Panc1 (cell line): ENCODE measurements at regions not wholly inside any gene's neighbourhood (a gene's known extent, or its start where the extent isn't known, plus 50 kb on each side); places are given as distances from the start of the nearest gene placed in this dataset.

Experiments
- ATAC-seq: fragments of 200-7000 bp; cut with Tn5 transposase; 2 replicates; pipeline ENCODE4 v1.9.1; 2020; ENCODE audit warnings: mild to moderate bottlenecking, moderate library complexity
- BruUV-seq: library from RNA; stranded (reverse); fragments of 400-500 nt; replicated peaks from 2 replicates; lab custom pipeline; 2021; lab: Mats Ljungman, UMichigan
- CTCF ChIA-PET: fragments of 300-600 bp; sonication (Branson Sonifier 250); formaldehyde crosslinking; loops from one replicate; lab custom pipeline; 2022; ENCODE audit warnings: antibody characterized with exemption; lab: Charles Lee
- POLR2A ChIA-PET: fragments of 300-600 bp; sonication (Branson Sonifier 250); formaldehyde crosslinking; loops from one replicate; lab custom pipeline; 2022; ENCODE audit warnings: antibody characterized with exemption; lab: Charles Lee
- DNase-seq: peaks from one replicate; pipeline ENCODE4 v3.0.0-alpha.2; 2010; ENCODE audit warnings: low read depth, low spot score
- H3K27ac ChIP-seq: 2 replicates; pipeline ENCODE4 v1.5.1; 2011; ENCODE audit warnings: mild to moderate bottlenecking, low read length, inconsistent platforms
- H3K27me3 ChIP-seq: fragments of 200-500 bp; sonication (Bioruptor generic); 2 replicates; pipeline ENCODE4 v1.6.0; 2014; ENCODE audit warnings: low read length, inconsistent platforms; ENCODE audit not compliant: control insufficient read depth, insufficient read depth
- H3K36me3 ChIP-seq: fragments of 200-500 bp; sonication (Bioruptor generic); 2 replicates; pipeline ENCODE4 v1.5.1; 2014; ENCODE audit warnings: inconsistent platforms, mild to moderate bottlenecking, low read length, moderate library complexity; ENCODE audit not compliant: control insufficient read depth, insufficient read depth
- H3K4me1 ChIP-seq: 2 replicates; pipeline ENCODE4 v1.5.1; 2011; ENCODE audit warnings: inconsistent platforms, mild to moderate bottlenecking, low read length, moderate library complexity; ENCODE audit not compliant: control insufficient read depth, insufficient read depth
- H3K4me3 ChIP-seq, 2 experiments: 2 replicates each; pipeline ENCODE4 v1.5.1; 2011 to 2012; ENCODE audit warnings: low read depth in 2 of 2, low read length in 2 of 2, mild to moderate bottlenecking in 2 of 2, inconsistent platforms in 1 of 2, moderate library complexity in 1 of 2
- H3K9me3 ChIP-seq: fragments of 200-500 bp; sonication (Bioruptor generic); 2 replicates; pipeline ENCODE4 v1.5.1; 2014; ENCODE audit warnings: low read depth, mild to moderate bottlenecking, inconsistent platforms, low read length, moderate library complexity; ENCODE audit not compliant: control insufficient read depth, insufficient read depth
- CTCF ChIP-seq: fragments of 450-650 bp; IDR thresholded peaks from 2 replicates; pipeline ENCODE4 v1.5.1; 2017; ENCODE audit warnings: mild to moderate bottlenecking
- POLR2AphosphoS5 ChIP-seq: IDR thresholded peaks from 2 replicates; pipeline ENCODE4 v1.6.1; 2012; ENCODE audit warnings: mild to moderate bottlenecking, low read depth, low read length, moderate library complexity
- REST ChIP-seq, 2 experiments: IDR thresholded peaks; 2 replicates each; pipeline ENCODE4 v1.6.1; 2011 to 2012; ENCODE audit warnings: low read depth in 2 of 2, control low read depth in 1 of 2, low read length in 1 of 2, mild to moderate bottlenecking in 1 of 2, moderate library complexity in 1 of 2; ENCODE audit not compliant: insufficient read depth in 1 of 2
- SIN3A ChIP-seq: IDR thresholded peaks from 2 replicates; pipeline ENCODE4 v1.6.1; 2012; ENCODE audit warnings: low read depth, mild to moderate bottlenecking, low read length, moderate library complexity, borderline replicate concordance; ENCODE audit not compliant: insufficient read depth
- TCF7L2 ChIP-seq: IDR thresholded peaks from 2 replicates; pipeline ENCODE4 v1.6.1; 2011; ENCODE audit warnings: mild to moderate bottlenecking, low read depth, low read length, inconsistent platforms
- in situ Hi-C: cut with HindIII; loops from 2 replicates; pipeline ENCODE4 v1.10.0; 2016; ENCODE audit warnings: low sequenced_read_pairs, low pct_unique_long_range_greater_than_20kb
- intact Hi-C: fragments of 100-400 bp; cut with micrococcal nuclease; formaldehyde crosslinking; loops from one replicate; pipeline ENCODE4 v1.10.0; 2022; ENCODE audit not compliant: unreplicated experiment

- Histone ChIP-seq H3K4me3 (no peak overlapping the region), H3K9me3 (no peaks in the 10 kb centered on the region), H3K4me1 (no peaks in the 10 kb centered on the region), H3K36me3 (no peaks in the 10 kb centered on the region), H3K27ac (no peak overlapping the region), H3K27me3 (no peaks in the 10 kb centered on the region)
- no peak for TF ChIP-seq REST (IDR thresholded peaks at IDR 0.05; ENCODE audit: insufficient read depth in 1 of 2, low read depth in 2 of 2, low read length in 1 of 2)
- TF ChIP-seq TCF7L2: no peak
- no peak for TF ChIP-seq POLR2AphosphoS5
- TF ChIP-seq CTCF: no peak
- TF ChIP-seq SIN3A: no peak
- POLR2A ChIA-PET: interaction anchor here (0.7 kb wide), 1 partner anchor 171 kb away, joined by 8 read pairs; no protein-coding TSS in a partner anchor
- in situ Hi-C loops (no loop called here), intact Hi-C loops (no loop called here)
- BruUV-seq: no TSS peak
- CTCF ChIA-PET: no interaction called here
- ATAC-seq (no peak), DNase-seq (no peak)
Observed at GRCh38 chr5:4665911-4666310, 474.2 kb upstream of the ADAMTS16 start.

GRCh38 chr5:4674166-4674565 lies 466.0 kb upstream of the ADAMTS16 start:
- CTCF ChIA-PET: no interaction called here
- Histone ChIP-seq H3K4me1 (no peaks in the 10 kb centered on the region), H3K36me3 (no peaks in the 10 kb centered on the region), H3K27me3 (no peaks in the 10 kb centered on the region), H3K9me3 (no peaks in the 10 kb centered on the region), H3K27ac (no peak overlapping the region), H3K4me3 (no peak overlapping the region)
- DNase-seq (no peak), ATAC-seq (no peak)
- POLR2A ChIA-PET: no interaction called here
- no peak for TF ChIP-seq SIN3A
- no peak for TF ChIP-seq TCF7L2
- TF ChIP-seq POLR2AphosphoS5: no peak
- TF ChIP-seq REST (IDR thresholded peaks at IDR 0.05; ENCODE audit: insufficient read depth in 1 of 2, low read depth in 2 of 2, low read length in 1 of 2): no peak
- TF ChIP-seq CTCF: no peak
- intact Hi-C loops (no loop called here), in situ Hi-C loops (no loop called here)
- no TSS peak for BruUV-seq
